ENCODE measurements at regions not wholly inside any gene's neighbourhood (a gene's known extent, or its start where the extent isn't known, plus 50 kb on each side); places are given as distances from the start of the nearest gene placed in this dataset.
"Not testable (repeated sequence)": the region's sequence is repeated elsewhere in the genome, so short reads cannot be mapped to it uniquely, and the experiment has no call there.

DNA sequence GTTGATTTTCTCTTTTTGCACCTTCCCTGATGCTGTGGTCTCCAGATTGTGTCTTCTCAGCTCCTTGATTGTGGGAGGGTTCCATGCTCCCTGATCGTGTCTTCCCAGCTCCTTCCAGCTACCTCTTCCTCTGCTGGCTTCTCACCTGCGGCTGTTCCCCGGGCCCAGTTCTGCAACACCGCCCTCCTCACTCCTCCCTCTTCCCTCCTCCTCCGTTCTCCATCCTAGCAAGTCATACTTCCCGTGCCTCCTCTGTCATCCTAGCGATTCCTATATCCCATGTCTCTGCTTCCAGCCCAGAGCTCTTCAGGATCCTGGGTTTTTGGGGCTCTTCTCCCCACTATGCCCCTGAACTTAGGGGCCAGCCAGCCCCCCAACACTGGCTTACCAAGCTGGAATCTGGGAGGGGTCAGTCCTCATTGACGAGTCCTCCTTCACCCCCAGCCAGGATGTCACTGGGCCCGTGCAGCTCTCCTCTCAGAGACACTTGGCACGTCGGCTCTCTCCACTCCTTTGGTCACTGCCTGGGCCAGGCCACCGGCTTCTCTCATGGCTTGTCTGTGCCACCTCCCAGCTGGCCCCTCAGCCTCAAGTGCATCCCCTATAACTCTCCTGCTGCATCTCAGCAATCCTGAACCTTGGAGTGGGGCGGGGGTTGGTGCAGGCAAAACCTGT, 255.4 kb upstream of the MVB12B start:
- no peaks in the 10 kb centered on the region for H3K36me3 Mint-ChIP-seq (ENCODE audit: unreplicated experiment)
- no peaks in the 10 kb centered on the region for H3K9me3 Mint-ChIP-seq (ENCODE audit: unreplicated experiment)
- DNase-seq (ENCODE audit: extremely low spot score, unreplicated experiment), result no peak
- TF ChIP-seq, protein P1, sequence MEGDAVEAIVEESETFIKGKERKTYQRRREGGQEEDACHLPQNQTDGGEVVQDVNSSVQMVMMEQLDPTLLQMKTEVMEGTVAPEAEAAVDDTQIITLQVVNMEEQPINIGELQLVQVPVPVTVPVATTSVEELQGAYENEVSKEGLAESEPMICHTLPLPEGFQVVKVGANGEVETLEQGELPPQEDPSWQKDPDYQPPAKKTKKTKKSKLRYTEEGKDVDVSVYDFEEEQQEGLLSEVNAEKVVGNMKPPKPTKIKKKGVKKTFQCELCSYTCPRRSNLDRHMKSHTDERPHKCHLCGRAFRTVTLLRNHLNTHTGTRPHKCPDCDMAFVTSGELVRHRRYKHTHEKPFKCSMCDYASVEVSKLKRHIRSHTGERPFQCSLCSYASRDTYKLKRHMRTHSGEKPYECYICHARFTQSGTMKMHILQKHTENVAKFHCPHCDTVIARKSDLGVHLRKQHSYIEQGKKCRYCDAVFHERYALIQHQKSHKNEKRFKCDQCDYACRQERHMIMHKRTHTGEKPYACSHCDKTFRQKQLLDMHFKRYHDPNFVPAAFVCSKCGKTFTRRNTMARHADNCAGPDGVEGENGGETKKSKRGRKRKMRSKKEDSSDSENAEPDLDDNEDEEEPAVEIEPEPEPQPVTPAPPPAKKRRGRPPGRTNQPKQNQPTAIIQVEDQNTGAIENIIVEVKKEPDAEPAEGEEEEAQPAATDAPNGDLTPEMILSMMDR (IDR thresholded peaks at IDR 0.05), result no peak
- no peak overlapping the region for H3K4me3 Mint-ChIP-seq (ENCODE audit: unreplicated experiment)
- no peak overlapping the region for H3K27ac Mint-ChIP-seq (ENCODE audit: unreplicated experiment)
- H3K27me3 Mint-ChIP-seq (ENCODE audit: unreplicated experiment), result peaks cover 7% of the 10 kb centered on the region
- no peaks in the 10 kb centered on the region for H3K4me1 Mint-ChIP-seq (ENCODE audit: unreplicated experiment)

DNA sequence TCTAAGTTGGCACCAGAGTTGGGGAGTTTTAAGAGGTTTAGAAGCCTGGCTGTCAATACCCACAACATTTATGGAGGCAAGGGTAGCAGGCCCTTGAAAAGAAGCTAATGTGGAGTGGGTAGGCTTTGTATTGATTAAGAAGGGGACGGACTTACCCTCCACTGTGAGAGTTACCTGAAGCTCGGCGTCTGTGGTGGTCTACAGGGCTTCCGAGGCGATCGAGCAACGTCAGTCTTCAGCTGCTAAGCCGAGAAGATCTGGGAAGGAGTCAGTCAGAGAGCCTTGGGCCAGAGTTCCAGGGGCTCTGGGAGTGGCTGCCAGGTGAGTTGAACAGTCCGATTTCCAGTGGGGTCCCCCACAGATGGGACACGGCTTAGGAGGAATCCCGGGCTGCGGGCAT, 249.0 kb upstream of the MVB12B start:
- not testable (repeated sequence) for H3K27ac Mint-ChIP-seq (ENCODE audit: unreplicated experiment); H3K36me3 Mint-ChIP-seq (ENCODE audit: unreplicated experiment); H3K9me3 Mint-ChIP-seq (ENCODE audit: unreplicated experiment); H3K4me1 Mint-ChIP-seq (ENCODE audit: unreplicated experiment); H3K4me3 Mint-ChIP-seq (ENCODE audit: unreplicated experiment); DNase-seq (ENCODE audit: extremely low spot score, unreplicated experiment)
- peaks cover 16% of the 10 kb centered on the region for H3K27me3 Mint-ChIP-seq (ENCODE audit: unreplicated experiment)

DNA sequence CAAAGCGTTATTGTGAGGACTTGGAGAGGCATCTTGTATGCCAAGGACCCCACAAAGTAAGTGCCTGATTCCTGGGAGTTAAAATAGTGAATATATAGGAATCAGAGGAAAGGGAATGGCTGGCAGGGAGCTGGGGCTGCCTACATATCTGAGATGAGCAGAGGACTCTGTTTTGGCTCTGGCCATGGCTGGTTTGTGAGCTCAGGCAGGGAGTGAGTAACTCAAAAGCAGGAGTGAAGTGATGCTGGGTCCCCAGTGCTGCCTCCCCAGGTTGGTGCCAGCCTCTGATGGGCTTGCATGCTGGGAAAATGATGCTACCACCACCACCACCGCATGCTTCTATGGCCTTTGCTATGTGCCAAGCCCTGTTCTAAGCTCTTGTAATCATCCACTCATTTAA, 246.0 kb upstream of the MVB12B start:
- H3K36me3 Mint-ChIP-seq (ENCODE audit: unreplicated experiment), result no peaks in the 10 kb centered on the region
- TF ChIP-seq, protein P1 (IDR thresholded peaks at IDR 0.05), result no peak
- DNase-seq (ENCODE audit: extremely low spot score, unreplicated experiment), result no peak
- H3K27me3 Mint-ChIP-seq (ENCODE audit: unreplicated experiment), result peaks cover 18% of the 10 kb centered on the region
- no peak overlapping the region for H3K27ac Mint-ChIP-seq (ENCODE audit: unreplicated experiment)
- no peak overlapping the region for H3K4me3 Mint-ChIP-seq (ENCODE audit: unreplicated experiment)
- no peaks in the 10 kb centered on the region for H3K4me1 Mint-ChIP-seq (ENCODE audit: unreplicated experiment)
- H3K9me3 Mint-ChIP-seq (ENCODE audit: unreplicated experiment), result peaks cover 3% of the 10 kb centered on the region

DNA sequence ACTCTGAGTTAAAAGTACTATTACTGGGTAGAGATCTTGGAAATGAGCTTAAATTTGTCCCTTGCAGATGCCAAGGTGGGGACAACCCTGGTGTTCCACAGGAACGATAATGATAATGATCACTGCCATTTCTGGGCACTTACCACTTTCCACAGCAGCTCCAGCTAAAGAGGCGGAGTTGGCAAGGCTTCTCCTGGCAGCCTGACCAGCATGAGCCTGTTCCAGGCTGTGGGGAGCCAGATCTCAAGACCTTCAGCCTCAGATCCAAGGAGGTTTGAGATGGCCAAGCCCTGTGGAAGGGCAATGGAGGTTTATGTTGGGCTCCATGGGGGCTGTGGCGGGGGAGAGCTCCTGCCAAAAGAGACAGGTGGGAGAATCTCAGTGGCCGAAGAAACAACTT, 244.9 kb upstream of the MVB12B start:
- Mint-ChIP-seq H3K27me3 (ENCODE audit: unreplicated experiment) (peaks cover 16% of the 10 kb centered on the region), H3K4me1 (ENCODE audit: unreplicated experiment) (no peaks in the 10 kb centered on the region)
- TF ChIP-seq, protein P1 (IDR thresholded peaks at IDR 0.05), result no peak

DNA sequence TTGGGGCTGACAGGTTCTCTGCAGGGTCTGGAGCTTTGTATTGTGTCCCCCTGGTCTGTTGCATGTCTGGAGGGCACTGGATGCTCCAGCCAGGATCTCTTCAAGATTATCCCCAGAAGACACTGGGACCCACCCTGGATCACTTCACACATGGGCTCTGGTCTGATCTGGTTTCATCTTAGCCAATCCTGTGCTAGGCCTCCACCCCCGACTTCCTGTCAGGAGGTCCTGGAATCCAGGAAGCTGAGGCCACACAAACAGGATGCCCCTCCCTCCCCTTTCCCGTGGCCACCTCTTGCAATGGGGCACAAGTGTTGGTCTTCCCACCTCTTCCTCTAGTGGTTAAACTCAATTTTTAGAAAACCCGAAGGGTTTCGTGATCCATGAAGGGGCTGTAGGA, 242.6 kb upstream of the MVB12B start:
- H3K27ac Mint-ChIP-seq (ENCODE audit: unreplicated experiment), result no peak overlapping the region
- H3K4me3 Mint-ChIP-seq (ENCODE audit: unreplicated experiment), result no peak overlapping the region
- peaks cover 13% of the 10 kb centered on the region for H3K27me3 Mint-ChIP-seq (ENCODE audit: unreplicated experiment)
- TF ChIP-seq, protein P1 (IDR thresholded peaks at IDR 0.05), result no peak
- H3K36me3 Mint-ChIP-seq (ENCODE audit: unreplicated experiment), result no peaks in the 10 kb centered on the region
- peaks cover 3% of the 10 kb centered on the region for H3K9me3 Mint-ChIP-seq (ENCODE audit: unreplicated experiment)
- no peaks in the 10 kb centered on the region for H3K4me1 Mint-ChIP-seq (ENCODE audit: unreplicated experiment)
- DNase-seq (ENCODE audit: extremely low spot score, unreplicated experiment), result no peak

More for the DNA sequence above, 244.9 kb upstream of the MVB12B start:
- H3K9me3 Mint-ChIP-seq (ENCODE audit: unreplicated experiment), result peaks cover 3% of the 10 kb centered on the region
- no peak for DNase-seq (ENCODE audit: extremely low spot score, unreplicated experiment)
- H3K27ac Mint-ChIP-seq (ENCODE audit: unreplicated experiment), result no peak overlapping the region
- no peaks in the 10 kb centered on the region for H3K36me3 Mint-ChIP-seq (ENCODE audit: unreplicated experiment)
- no peak overlapping the region for H3K4me3 Mint-ChIP-seq (ENCODE audit: unreplicated experiment)
